ENCODE measurements at regions not wholly inside any gene's neighbourhood (a gene's known extent, or its start where the extent isn't known, plus 50 kb on each side); places are given as distances from the start of the nearest gene placed in this dataset.

GRCh38 chr13:70874636-70875035, 766.4 kb upstream of the KLHL1 start:
- DNase-seq, result no peak

- no peak for DNase-seq
These were observed 756.5 kb upstream of the KLHL1 start for GRCh38 chr13:70864731-70865130.

- no peak for DNase-seq
These were observed 748.5 kb upstream of the KLHL1 start for GRCh38 chr13:70856711-70857110.

GRCh38 chr13:70856025-70856424, 747.8 kb upstream of the KLHL1 start:
- DNase-seq, result no peak

- no peak for DNase-seq
These were observed 741.0 kb upstream of the KLHL1 start for GRCh38 chr13:70849222-70849621.

- no peak for DNase-seq
These were observed 736.3 kb upstream of the KLHL1 start for GRCh38 chr13:70844391-70845108.

DNA sequence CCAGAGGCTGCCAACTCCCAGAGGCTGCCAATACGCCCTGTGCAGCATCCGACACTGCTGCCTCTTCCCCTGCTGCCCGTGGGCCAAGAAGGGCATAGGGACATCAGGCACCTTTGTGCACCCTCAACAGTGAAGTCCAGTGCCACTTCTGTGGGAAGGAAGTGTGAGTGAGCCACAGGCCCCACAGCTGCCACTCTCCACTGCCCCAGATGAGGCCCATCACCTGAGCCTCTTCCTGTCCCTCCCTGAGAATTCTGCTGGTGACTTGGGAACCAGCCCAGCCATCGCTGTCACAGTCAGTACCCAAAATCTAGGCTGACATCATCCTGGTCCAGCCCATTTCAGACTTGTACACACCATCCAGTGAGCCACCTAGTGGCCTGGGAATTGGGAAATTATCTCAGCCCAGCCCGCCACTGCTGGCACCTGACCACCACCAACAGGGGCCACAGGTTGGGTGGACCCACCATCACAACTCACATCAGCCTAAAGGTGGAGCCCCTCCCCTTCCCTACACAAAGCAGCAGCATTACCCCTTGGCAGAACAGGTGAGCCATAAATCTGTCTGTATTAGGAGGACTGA, 733.9 kb upstream of the KLHL1 start:
- DNase-seq, result no peak

- no peak for DNase-seq
These were observed 733.2 kb upstream of the KLHL1 start for GRCh38 chr13:70841240-70842061.

DNA sequence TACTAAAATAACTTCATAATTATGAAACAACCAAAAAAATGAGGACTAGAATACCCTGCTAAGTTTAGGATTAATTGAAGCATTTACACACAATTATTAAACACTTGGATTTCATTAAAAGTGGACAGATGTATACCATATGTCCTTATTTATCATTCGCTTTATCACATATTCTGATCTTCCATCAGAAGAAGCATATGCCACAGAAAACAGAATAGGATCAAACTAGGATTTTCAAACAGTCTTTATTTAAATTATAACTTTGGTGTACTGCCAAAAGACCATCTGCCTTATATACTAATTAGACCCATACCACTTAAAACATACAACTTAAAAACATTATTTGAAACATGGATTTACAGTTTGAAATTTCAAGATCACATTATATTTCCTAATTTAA, 727.1 kb upstream of the KLHL1 start:
- DNase-seq, result no peak

GRCh38 chr13:70829748-70830147, 721.5 kb upstream of the KLHL1 start:
- DNase-seq, result no peak

DNA sequence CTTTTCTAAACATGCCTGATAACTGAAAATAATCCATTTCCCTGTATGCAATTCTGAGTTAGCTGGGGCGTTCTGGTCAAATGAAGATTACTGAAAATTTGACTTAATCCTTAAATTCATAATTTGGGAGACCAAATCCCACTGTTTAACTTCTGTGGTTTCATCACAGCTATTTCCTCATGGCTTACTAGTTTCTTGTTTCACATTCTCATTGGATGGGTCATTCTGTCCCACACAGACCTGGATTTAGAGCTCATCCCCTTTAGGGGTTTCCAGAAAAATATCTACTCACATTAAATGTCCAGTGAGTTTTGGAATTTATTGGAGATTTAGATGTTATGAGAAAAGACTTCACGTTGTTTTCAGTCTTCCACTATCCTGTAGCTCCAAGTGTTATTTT, 709.3 kb upstream of the KLHL1 start:
- DNase-seq, result no peak

GRCh38 chr13:70816853-70817252, 708.6 kb upstream of the KLHL1 start:
- DNase-seq, result no peak

- DNase-seq, result no peak
These were observed 706.4 kb upstream of the KLHL1 start for GRCh38 chr13:70814684-70815083.

- DNase-seq, result no peak
These were observed 704.2 kb upstream of the KLHL1 start for GRCh38 chr13:70812481-70812880.

GRCh38 chr13:70809588-70809987, 701.3 kb upstream of the KLHL1 start:
- no peak for DNase-seq

DNA sequence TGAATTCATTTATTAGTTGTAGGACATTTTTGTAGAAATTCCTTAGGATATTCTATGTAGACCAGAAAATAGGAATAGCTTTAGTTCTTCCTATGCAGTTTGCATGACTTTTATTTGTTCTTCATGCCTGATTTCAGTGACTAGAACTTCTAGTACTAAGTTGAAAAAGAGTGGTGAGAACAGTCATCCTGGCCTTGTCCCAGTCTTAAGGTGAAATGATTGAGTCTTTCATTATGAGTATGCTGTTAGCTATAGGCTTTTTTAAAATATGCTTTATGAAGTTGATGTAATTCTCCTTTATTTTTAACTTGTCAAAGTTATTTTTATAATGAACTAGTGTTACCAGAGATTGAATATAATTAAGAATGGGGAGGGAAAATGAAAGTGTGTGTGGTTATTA, 690.1 kb upstream of the KLHL1 start:
- DNase-seq, result no peak

DNA sequence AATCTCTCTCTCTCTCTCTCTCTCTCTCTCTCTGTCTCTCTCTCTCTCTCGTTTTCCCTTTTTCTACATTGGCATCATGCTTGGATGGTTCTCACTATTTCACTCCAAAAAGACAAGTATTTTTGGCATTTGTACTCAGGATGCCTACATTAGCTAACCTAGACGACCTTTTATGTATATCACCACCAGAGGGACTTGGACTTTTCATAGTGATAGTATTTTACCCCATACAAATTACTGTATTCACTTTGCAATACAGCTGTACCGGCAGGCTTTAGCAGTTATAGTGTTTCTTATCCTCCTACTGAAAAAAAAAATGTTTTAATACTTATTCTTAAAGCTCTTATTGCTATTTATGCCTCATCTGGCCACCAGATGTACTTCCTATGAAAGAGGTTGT, 687.2 kb upstream of the KLHL1 start:
- DNase-seq, result no peak

DNA sequence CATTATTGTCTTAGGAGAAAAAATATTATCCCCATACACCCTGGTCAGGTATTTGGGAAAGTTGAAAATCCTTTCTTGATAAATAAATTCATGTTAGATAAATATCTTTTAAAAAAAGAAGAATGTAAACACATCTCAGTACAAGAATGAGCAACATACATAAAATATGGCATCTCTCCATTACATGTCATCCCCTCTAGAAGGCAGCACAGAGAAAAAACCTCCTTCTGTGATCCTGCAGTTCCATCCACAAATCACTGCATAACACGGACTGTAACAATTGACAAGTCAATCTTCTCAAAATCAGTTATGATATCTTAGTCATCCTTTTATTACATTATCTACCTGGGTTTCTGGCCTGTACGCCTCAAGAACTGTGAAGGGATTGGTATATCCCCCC, 683.9 kb upstream of the KLHL1 start:
- no peak for DNase-seq

GRCh38 chr13:70789751-70790150, 681.5 kb upstream of the KLHL1 start:
- no peak for DNase-seq

- no peak for DNase-seq
These were observed 679.8 kb upstream of the KLHL1 start for GRCh38 chr13:70788074-70788473.

- DNase-seq, result no peak
These were observed 676.1 kb upstream of the KLHL1 start for GRCh38 chr13:70784207-70784989.

GRCh38 chr13:70769817-70770216, 661.6 kb upstream of the KLHL1 start:
- no peak for DNase-seq

- no peak for DNase-seq
These were observed 650.7 kb upstream of the KLHL1 start for GRCh38 chr13:70758932-70759331.
